ENCODE measurements at regions not wholly inside any gene's neighbourhood (a gene's known extent, or its start where the extent isn't known, plus 50 kb on each side); places are given as distances from the start of the nearest gene placed in this dataset.

DNA sequence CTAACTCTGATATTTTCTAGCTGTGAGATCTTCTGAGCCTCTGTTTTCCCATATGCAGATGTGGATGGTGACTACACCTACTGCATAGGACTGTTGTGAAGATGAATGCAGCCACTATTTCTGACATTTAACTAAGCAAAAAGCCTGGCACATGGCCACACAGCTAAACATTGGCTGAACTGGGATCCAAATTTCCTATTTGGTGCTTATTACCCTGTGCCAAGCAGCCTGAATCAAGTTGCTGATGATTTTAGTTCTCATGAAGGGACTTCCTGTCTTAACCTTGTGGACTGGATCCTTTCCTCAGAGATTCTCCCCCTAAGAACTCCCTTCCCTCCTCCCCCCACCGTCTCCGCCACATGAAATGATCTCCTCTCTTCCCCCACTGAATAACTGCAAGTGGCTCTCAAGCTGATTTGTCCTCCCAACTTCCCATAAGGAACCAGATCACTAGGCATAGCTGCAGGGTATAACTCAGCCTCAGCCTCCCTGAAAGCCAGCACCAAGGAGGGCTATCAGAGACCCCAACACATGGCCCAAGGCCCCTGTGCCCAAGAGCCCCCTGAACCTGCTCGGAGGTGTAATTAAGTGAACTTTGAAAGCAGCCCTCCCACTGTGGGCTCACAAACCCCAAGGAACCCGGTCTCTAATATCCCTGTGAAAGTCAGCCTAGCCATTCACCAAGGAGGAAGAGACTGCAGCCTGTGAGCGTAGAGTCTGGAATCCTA lies 55.7 kb downstream of the MAFB start (continued):
- TF ChIP-seq, protein P1, sequence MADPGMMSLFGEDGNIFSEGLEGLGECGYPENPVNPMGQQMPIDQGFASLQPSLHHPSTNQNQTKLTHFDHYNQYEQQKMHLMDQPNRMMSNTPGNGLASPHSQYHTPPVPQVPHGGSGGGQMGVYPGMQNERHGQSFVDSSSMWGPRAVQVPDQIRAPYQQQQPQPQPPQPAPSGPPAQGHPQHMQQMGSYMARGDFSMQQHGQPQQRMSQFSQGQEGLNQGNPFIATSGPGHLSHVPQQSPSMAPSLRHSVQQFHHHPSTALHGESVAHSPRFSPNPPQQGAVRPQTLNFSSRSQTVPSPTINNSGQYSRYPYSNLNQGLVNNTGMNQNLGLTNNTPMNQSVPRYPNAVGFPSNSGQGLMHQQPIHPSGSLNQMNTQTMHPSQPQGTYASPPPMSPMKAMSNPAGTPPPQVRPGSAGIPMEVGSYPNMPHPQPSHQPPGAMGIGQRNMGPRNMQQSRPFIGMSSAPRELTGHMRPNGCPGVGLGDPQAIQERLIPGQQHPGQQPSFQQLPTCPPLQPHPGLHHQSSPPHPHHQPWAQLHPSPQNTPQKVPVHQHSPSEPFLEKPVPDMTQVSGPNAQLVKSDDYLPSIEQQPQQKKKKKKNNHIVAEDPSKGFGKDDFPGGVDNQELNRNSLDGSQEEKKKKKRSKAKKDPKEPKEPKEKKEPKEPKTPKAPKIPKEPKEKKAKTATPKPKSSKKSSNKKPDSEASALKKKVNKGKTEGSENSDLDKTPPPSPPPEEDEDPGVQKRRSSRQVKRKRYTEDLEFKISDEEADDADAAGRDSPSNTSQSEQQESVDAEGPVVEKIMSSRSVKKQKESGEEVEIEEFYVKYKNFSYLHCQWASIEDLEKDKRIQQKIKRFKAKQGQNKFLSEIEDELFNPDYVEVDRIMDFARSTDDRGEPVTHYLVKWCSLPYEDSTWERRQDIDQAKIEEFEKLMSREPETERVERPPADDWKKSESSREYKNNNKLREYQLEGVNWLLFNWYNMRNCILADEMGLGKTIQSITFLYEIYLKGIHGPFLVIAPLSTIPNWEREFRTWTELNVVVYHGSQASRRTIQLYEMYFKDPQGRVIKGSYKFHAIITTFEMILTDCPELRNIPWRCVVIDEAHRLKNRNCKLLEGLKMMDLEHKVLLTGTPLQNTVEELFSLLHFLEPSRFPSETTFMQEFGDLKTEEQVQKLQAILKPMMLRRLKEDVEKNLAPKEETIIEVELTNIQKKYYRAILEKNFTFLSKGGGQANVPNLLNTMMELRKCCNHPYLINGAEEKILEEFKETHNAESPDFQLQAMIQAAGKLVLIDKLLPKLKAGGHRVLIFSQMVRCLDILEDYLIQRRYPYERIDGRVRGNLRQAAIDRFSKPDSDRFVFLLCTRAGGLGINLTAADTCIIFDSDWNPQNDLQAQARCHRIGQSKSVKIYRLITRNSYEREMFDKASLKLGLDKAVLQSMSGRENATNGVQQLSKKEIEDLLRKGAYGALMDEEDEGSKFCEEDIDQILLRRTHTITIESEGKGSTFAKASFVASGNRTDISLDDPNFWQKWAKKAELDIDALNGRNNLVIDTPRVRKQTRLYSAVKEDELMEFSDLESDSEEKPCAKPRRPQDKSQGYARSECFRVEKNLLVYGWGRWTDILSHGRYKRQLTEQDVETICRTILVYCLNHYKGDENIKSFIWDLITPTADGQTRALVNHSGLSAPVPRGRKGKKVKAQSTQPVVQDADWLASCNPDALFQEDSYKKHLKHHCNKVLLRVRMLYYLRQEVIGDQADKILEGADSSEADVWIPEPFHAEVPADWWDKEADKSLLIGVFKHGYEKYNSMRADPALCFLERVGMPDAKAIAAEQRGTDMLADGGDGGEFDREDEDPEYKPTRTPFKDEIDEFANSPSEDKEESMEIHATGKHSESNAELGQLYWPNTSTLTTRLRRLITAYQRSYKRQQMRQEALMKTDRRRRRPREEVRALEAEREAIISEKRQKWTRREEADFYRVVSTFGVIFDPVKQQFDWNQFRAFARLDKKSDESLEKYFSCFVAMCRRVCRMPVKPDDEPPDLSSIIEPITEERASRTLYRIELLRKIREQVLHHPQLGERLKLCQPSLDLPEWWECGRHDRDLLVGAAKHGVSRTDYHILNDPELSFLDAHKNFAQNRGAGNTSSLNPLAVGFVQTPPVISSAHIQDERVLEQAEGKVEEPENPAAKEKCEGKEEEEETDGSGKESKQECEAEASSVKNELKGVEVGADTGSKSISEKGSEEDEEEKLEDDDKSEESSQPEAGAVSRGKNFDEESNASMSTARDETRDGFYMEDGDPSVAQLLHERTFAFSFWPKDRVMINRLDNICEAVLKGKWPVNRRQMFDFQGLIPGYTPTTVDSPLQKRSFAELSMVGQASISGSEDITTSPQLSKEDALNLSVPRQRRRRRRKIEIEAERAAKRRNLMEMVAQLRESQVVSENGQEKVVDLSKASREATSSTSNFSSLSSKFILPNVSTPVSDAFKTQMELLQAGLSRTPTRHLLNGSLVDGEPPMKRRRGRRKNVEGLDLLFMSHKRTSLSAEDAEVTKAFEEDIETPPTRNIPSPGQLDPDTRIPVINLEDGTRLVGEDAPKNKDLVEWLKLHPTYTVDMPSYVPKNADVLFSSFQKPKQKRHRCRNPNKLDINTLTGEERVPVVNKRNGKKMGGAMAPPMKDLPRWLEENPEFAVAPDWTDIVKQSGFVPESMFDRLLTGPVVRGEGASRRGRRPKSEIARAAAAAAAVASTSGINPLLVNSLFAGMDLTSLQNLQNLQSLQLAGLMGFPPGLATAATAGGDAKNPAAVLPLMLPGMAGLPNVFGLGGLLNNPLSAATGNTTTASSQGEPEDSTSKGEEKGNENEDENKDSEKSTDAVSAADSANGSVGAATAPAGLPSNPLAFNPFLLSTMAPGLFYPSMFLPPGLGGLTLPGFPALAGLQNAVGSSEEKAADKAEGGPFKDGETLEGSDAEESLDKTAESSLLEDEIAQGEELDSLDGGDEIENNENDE (IDR thresholded peaks at IDR 0.05; ENCODE audit: insufficient replicate concordance, low read length) = no peak
- TF ChIP-seq NANOG (IDR thresholded peaks at IDR 0.05; ENCODE audit: insufficient read depth, low read depth, low read length, poor library complexity, severe bottlenecking) (no peak), CBX8 (IDR thresholded peaks at IDR 0.05; ENCODE audit: borderline replicate concordance, low read depth, low read length) (no peak), BRCA1 (IDR thresholded peaks at IDR 0.05; ENCODE audit: low read depth, low read length) (no peak), RBBP5 (IDR thresholded peaks at IDR 0.05; ENCODE audit: borderline replicate concordance, low read depth, low read length) (no peak), SP2 (IDR thresholded peaks at IDR 0.05; ENCODE audit: low read length) (no peak)
- TF ChIP-seq, protein P2, sequence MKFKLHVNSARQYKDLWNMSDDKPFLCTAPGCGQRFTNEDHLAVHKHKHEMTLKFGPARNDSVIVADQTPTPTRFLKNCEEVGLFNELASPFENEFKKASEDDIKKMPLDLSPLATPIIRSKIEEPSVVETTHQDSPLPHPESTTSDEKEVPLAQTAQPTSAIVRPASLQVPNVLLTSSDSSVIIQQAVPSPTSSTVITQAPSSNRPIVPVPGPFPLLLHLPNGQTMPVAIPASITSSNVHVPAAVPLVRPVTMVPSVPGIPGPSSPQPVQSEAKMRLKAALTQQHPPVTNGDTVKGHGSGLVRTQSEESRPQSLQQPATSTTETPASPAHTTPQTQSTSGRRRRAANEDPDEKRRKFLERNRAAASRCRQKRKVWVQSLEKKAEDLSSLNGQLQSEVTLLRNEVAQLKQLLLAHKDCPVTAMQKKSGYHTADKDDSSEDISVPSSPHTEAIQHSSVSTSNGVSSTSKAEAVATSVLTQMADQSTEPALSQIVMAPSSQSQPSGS (IDR thresholded peaks at IDR 0.05; ENCODE audit: low read length) = no peak
